HG02571 (cell line): ENCODE measurements at regions not wholly inside any gene's neighbourhood (a gene's known extent, or its start where the extent isn't known, plus 50 kb on each side); places are given as distances from the start of the nearest gene placed in this dataset.

Source experiments
- ATAC-seq: cut with Tn5 transposase; IDR thresholded peaks from one replicate; pipeline ENCODE4 v1.9.1; 2021; ENCODE audit warnings: mild to moderate bottlenecking, moderate library complexity; ENCODE audit not compliant: unreplicated experiment

DNA sequence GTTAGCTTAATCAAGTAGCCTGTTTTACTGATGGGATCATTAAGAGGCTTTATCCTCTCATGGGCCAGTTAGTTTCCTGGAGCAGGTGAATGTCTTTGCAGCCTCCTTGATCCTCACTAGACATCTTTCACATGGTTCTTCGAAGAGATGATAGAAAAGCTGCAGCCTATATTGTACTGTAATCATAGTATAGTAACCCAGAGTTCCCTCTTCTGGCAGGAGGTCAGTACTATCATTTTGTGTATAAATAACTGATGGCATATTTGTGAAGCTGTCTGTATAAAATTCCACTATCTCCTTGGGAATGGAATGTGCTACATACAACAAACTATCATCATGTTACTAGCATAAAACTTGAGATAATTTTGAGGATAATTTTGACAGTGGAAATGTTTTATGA lies 123.8 kb upstream of the PRPS1L1 start:
- ATAC-seq: no peak

DNA sequence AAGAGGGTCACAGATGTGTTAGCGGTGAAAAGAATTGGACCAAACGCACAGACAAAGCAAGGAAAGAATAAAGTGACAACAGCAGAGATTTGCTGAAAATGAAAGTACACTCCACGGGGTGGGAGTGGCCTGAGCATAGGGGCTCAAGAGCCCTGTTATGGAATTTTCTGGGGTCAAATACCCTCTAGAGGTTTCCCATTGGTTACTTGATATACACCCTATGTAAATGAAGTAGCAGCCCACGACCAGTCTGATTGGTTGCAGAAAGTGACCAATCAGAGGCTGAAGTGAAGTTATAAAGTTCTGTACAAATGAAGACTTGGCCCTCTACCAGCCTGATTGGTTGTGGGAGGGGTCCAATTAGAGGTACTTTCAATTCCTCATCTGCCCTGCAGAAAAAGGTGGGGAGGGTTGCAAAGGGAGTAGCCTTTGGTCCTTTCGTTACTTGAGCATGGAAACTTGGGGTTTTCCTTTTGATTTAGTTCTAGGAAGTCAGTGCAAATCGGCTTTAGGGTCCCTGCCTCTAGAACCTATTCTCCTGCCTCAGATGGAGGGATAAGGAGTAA lies 125.6 kb upstream of the PRPS1L1 start:
- no peak for ATAC-seq

DNA sequence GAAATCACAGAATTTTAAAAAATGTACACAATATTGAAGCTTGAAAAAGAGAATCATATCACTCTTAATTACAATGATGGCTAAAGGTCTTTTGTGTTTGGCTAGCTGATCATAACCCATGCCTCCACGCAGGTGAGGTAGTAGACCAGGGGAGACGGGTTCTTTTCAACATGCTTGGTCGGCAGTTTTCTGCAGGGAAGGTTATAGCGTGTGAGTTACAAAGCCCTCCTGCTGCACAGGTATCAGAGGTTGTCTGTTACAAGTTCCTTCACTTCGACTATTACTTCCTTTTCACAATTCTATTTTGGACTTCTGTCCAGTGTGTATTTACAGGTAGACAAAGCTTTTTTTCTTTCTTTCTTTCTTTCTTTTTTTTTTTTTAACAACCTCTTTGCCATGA lies 127.1 kb upstream of the PRPS1L1 start:
- ATAC-seq: no peak

DNA sequence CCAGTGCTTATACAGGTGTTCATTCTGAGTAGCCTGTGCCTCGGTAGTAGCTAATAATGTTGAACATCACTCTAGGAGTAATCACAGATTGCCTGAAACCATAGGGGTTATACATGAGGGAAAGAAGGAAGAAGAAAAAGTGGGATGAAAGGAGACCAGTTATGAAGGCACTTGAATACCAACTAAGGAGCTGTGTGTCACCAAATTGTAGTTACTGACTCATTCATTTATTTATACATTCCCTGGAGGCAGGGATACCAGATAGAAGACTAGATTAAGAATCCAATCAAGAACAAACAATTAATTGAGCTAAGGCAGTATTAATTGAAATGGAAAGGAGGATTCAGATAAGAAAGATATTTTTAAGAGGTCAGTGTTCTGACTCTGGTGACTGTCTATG lies 129.6 kb upstream of the PRPS1L1 start:
- ATAC-seq: no peak

DNA sequence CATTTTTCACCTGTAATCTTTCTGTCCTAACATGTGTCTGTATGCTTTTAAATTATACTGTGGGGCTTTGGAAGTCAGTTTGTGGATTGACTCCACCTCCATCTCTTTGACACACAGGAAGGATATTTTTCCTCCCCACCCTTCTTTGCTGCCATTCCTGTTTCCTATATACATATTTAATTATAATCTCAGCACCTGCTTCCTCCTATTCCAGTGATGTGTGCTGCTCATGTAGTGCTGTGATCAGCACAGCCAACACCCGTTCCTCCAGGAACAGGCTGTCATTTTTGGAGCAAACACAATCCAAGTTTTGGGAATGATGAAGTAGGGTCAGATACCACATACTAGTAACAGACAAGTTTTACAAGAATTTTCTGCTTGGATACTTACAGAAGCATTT lies 135.0 kb upstream of the PRPS1L1 start:
- ATAC-seq: no peak

DNA sequence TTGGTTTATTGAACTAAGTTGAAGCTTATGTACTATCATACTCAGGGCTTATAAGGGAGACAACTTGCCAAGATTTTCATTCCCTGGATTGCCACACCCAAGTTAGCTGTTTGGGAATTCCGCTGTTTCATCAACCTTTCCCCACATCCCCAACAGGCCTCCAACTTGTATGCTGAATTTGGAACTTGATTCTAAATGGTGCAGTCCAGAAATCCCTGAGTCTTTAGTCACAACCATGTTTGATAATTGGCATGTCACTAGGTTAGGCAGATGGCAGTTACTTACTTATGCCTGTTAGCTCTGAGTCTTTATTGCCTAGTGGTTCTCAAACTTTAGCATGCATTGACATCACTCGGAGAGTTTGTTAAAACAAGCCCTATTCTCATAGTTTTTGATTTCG lies 135.4 kb upstream of the PRPS1L1 start:
- no peak for ATAC-seq

DNA sequence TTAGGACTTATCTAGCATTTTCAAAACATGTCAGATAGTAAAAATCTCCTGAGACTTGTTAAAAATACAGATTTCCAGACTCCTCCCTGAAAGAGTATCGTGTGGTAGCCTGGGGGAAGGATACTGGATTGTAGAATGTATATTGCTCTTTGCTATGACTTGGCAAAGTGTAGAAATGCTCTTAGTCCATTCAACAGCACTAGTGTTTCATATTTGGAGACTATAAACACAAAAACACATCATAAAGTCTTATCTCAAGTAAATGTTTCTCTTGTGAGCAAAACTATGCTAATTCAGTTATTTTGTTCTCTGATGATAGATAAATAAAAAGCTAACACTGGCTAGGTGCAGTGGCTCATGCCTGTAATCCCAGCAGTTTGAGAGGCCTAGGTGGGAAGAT lies 137.5 kb upstream of the PRPS1L1 start:
- ATAC-seq: no peak

DNA sequence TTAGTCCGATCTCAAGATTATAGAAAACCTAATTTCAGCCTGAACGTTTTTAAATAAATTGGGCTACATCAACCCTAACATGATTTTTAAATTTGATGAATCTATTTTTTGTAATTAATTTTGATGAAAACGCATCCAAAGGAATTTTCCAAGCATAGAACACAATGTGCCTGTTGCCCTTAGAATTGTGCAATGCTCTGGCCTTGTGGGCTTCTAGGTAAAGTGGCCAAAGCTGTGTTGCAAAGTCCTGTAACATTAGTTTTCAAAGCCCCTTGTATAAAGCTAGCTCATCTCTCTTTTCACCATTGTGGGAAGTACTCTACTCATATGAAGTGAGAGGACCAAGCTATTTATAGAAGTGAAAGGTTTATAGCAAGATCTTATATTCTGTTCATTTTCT lies 138.4 kb upstream of the PRPS1L1 start:
- ATAC-seq: no peak

DNA sequence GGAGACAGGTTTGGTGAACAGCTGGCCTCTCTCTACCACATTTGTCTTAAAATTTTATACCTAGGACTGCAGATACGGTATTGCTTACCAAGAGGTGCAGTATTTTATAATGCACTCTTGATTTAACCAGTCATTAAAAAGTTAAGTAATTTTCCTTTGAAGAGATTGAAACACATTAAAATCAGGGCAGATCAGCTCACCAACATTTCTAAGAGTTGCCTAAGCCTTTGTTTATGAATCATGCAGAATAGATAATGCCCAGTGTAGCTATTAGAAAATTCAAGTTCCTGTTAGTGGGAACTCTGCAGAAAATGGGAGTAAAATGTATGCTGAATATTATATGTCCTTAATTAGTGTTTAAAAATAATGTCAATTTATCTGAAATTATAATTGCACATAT lies 140.2 kb upstream of the PRPS1L1 start:
- ATAC-seq: no peak

DNA sequence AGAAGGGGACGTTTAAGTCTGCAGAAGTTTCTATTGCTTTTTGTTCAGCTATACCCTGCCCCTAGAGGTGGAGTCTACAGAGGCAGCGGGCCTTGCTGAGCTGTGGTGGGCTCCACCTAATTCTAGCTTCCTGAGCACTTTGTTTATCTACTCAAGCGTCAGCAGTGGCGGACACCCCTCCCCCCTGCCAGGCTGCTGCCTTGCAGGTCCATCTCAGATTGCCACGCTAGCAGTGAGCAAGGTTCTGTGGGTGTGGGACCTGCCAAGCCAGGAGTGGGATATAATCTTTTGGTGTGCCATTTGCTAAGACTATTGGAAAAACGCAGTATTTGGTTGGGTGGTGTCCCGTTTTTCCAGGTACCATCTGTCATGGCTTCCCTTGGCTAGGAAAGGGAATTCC lies 147.3 kb upstream of the PRPS1L1 start:
- ATAC-seq: no peak

DNA sequence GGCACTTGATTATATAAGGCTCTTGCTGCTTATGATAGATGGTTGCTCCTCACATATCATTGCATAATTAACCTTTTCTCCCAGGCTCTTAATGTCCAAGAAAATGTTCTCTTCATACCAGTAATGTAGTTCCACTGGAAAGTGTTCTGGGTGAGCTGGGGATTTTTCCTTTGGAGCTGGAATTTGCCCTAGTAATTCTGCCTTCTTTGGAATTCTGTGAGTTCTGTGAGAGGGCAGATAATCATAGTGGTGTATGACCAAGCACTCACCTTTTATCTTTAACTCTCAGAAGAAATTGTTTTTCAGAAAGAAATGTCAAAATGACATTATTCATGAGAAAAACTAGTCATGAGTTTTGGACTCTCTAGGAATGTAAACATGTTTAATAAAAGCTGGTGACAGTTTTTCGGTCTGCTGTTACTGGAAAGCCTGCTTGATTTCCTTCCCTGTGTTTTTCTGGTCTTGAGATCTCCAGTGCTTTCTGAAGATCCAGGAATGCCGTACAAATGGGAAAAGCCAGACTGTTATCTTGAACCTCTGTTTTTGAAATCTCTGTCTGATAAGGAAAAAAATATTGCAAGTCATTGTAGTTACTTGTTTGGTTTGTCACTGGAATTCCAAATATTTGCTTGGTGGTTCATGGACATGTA lies 148.3 kb upstream of the PRPS1L1 start:
- no peak for ATAC-seq

DNA sequence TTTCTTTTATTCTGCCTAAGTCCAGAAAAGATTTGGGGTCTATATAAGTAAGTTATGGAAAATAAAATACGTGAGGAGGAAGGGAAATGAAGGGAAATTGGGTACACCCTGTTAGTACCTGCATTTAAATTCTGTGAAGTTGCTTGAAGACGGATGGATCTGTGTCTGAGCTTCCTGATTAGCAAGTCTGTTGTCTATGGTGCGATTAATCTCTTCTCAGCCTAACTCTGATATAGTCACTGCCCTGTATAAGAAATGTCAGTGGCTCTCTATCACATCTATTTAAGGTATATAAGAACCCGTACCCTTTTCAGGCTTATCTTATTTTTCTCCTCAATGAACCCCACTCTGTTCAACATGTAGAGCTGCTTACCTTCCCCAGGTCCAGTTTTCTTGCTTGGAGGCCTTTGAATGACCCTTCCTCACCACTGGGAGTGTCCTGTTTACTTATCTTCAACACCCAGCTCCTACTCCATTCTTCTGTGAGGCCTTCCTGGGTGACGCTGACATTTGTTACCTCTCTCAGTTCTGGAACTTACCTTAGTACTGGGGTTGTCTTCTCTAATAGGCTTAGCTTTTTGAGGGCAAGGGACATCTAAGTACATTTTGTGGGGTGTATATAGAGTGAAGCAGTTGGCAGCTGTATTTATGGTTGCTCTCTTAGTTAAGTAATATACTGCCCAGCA lies 149.6 kb upstream of the PRPS1L1 start:
- no peak for ATAC-seq

DNA sequence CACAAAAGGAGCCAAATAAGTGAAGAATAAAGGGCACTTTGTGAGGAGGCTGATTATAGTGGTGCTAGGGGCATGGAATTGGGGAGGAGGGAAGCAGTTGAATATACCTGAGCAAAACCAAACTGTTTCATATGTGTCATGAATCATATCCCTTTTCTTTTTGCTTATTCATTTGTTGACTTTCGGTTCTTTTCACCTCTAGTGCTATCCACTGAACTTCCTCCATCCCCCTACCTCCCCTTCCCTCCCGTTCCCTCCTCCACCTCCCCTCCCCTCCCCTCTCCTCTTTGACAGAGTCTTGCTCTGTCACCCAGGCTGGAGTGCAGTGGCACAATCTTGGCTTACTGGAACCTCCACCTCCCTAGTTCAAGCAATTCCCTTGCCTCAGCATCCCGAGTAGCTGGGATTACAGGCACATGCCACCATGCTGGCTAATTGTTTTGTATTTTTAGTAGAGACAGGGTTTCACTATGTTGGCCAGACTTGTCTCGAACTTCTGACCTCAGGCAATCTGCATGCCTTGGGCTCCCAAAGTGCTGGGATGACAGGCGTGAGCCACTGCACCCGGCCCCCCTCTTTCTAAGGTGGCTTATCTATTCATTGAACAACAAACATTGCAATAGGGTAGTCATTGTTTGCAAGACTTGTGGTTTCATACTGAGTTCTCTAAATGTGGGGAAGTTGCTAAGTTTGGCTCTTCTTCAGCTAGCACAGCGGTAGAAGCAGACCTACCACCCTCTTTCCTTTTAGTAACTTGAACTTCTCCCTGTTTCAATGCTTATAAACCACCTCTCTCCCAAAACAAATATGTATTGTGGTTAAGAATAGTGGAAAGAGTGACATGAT lies 150.4 kb upstream of the PRPS1L1 start:
- peak; percentile 83 for ATAC-seq

DNA sequence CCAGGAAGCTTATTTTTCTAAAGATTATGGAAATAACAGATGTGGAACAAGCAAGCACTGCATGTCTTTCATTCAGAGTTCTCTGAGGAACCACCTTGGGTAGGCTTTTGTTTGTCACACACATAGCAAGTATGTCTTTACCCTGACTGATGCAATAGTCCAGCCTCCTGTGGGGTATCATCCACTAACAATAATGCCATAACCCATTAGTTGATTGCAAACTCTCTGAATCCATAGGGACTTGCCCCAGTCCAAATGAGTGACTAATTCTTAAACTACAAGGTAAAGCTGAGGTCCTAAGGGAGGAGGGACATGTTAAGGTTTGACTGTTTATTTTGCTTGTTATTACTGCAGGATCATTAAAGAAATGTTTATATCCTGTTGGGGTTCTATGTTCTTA lies 151.4 kb upstream of the PRPS1L1 start:
- no peak for ATAC-seq

DNA sequence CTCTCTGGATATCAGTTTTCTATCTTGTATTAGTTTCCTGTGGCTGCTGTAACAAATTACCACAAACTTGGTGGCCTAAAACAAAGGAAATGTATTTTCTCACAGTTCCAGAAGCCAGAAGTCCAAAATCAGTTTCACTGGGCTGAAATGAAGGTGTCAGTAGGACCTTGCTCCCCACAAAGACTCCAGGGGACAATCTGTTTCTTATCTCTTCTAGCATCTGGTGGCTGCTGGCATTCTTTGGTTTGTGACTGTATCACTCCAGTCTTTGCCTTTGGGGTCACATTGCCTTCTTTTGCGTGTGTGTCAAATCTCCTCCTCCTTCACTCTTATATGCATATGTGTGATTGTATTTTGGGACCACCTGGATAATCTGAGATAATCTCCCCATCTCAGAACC lies 153.0 kb upstream of the PRPS1L1 start:
- no peak for ATAC-seq

DNA sequence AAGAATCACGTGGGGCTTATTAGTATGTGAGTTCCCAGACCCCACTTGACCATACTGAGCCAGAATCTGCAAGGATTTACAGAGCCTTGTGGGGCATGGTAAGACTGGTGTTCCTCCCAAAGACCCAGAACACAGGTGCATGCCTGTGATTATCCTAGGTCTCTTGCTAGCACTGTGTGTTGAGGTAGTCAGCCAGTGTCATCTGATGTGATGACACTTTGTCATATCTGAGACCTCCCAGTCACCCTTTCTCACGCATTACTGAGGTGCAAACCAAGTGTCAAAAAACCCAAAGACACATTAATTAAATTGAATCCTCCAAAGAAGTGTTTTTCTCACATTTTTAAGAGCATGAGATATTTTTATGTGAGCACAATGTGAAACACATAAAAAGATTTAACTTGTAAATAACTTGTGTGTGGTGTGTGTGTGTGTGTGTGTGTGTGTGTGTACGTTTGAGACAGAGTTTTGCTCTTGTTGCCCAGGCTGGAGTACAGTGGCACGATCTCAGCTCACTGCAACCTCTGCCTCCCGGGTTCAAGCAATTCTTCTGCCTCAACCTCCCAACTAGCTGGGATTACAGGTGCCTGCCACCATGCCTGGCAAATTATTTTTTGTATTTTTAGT lies 162.0 kb upstream of the PRPS1L1 start:
- no peak for ATAC-seq

DNA sequence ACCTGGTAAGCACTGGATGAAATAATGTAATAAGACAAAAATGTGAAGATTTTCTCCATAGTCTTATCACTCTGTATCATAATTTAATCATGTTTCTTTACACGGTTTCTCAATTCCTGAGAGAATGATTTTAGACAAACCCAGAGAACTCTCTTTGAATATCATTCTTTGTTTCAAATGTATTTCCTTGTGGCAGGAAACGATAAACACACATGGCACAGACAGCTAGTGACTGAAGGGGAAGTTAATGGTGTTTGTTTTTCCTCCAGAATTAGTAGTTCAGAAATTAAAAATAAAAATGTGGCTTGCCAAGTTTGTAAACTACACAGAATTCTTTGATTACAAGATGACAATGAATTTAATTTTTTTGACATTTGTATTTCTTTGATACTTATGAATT lies 163.7 kb upstream of the PRPS1L1 start:
- no peak for ATAC-seq

DNA sequence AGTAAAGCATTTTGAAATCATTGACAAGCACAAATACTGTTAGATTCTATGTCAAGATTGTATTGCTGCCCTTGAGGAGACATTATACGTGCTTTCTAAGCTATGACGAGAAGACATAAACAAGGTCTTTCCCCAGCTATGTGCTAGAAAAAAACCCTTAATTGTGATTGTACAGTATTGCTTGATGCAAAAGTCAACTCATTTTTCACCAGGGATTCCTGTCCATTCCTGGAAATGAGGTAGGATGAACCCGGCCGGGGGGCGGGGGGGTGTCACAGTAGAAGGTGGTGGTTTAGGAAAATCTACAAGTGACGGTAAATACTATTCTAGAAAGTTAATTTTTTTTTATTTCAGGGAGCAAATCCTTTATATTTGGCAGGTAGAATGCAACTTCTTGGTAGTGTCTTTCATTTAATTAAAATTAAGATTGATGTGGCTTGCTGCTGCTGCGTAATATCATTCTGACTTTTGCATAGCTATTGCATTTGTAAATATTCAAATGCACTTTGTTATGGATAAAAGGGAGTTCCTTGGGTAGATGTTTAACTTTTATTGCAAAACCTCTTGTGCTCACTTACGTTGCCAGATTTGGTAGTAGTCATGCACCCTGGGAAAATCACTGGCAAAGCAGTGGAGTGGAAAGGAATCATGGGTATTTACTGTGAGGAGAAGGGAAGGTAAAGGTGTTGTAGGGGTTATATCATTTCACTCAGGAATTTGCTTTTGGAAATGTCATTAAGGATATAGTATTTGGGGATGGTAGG lies 164.4 kb upstream of the PRPS1L1 start:
- ATAC-seq: no peak

DNA sequence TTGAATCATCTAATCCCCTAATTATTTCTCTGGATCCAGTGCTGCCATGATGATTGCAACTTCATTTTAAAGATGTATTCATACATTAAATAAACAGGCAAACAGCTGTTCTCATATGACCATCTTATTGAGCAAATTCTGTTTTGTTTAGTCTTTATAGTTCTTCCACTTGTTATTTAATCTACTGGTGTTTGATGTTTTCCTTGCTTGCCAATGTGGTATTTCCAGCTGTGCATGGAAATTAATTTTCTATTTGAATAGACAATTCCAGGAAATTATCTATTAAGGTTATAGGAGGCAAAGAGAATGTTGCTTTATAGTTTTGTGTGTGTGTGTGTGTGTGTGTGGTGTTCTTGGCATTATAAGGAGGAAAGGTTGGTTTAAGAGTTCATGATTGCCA lies 167.0 kb upstream of the PRPS1L1 start:
- no peak for ATAC-seq

DNA sequence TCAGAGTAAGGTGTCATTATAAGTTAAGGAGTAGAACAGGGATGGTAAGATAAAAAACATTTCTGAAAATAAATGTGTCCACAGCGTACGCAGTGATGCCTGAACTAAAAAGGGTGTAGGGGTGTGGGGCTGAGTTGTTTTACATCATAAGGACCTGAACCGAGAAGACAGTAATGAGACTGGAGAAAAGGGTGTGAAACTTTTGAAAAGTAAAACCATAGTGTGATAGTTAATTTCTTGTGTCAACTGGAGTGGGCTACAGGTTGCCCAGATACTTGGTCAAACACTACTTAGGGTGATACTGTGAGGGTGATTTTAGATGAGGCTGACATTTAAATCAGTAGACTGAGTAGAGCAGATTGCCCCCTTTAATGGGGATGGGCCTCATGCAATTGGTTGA lies 169.0 kb upstream of the PRPS1L1 start:
- ATAC-seq: no peak

DNA sequence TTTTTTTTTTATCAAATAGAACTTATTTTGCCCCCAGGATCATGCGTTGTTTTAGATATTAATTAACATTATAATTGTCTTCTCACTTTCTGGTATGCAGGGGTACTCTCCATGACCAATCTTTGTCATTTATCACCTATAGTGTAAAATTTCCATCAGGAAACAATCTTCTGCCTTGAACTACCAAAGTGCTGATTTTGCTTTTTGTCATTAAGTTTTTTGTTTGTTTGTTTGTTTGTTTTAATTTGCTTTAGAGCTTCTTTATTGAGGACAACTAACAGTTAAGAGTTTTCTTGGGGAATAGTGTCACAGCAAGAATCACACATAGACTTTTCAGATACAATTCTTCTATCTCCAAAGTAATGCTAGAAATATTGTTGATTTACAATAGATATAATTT lies 171.2 kb upstream of the PRPS1L1 start:
- ATAC-seq: no peak
